IPS-18c (cell line): ENCODE measurements at regions not wholly inside any gene's neighbourhood (a gene's known extent, or its start where the extent isn't known, plus 50 kb on each side); places are given as distances from the start of the nearest gene placed in this dataset.

Source experiments
- H3K4me3 ChIP-seq: 2 replicates; pipeline ENCODE4 v1.7.0; 2013; ENCODE audit warnings: low read depth, mild to moderate bottlenecking, low read length, moderate library complexity; ENCODE audit not compliant: insufficient read depth
- H3K9me3 ChIP-seq: one replicate; pipeline ENCODE4 v1.6.1; 2013; ENCODE audit warnings: mild to moderate bottlenecking, low read length, moderate library complexity; ENCODE audit not compliant: control insufficient read depth, insufficient read depth

- H3K9me3 ChIP-seq = no peaks in the 10 kb centered on the region
- H3K4me3 ChIP-seq = no peak overlapping the region
These were observed 63.4 kb upstream of the ZNF469 start for GRCh38 chr16:88319116-88319965.

DNA sequence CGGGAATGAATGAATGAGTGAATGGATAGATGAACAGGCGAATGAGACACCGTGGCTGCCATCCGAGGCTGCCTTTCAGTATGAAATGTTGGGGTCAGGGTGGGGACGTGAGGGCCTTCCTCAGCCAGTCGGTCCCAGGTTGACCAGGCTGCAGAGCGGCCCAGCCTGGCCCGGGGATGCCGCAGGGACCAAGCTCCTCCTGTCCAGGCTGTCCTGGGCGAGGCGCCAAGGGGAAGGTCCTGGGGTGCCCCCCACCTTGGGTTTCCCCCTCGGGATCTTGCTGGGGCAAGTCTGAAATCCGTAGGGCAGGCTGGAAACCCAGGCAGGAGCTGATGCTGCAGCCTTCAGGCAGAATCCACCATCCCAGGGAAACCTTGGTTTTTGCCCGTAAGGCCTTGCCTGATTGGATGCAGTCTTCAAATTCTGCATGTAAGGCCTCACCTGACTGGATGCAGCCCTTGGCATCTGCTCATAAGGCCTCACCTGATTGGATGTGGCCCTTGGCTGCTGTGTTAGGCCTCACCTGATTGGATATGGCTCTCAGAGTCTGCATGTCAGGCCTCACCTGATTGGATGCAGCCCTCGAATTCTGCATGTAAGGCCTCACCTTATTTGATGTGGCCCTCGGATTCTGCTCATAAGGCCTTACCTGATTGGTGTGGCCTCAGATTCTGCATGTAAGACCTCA lies 61.7 kb upstream of the ZNF469 start:
- H3K9me3 ChIP-seq = no peaks in the 10 kb centered on the region
- no peak overlapping the region for H3K4me3 ChIP-seq

GRCh38 chr16:88321635-88322499 lies 60.9 kb upstream of the ZNF469 start:
- no peaks in the 10 kb centered on the region for H3K9me3 ChIP-seq
- no peak overlapping the region for H3K4me3 ChIP-seq

DNA sequence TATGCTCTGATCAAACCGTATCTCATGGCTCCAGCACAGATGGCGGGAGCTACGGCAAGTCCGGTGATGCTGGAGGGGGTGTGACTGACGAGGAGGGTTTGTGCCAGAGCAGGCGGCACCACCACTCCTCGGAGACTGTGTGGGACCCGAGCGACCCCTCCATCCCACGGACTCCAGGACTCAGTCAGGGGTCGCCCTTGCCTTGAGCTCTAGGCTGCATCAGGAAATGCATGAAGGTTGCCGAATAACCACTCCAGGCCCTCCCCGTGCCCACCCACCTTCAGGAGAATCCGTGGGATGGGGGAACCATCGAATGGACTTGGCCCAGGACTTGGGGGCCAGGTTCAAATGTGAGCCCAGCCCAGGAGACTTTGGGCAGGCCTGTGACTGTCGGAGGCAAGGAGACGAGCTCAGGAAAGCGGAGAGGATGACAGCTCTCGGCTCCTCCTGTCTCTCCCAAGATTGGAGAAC lies 60.2 kb upstream of the ZNF469 start:
- Histone ChIP-seq H3K9me3 (no peaks in the 10 kb centered on the region), H3K4me3 (no peak overlapping the region)

- Histone ChIP-seq H3K4me3 (no peak overlapping the region), H3K9me3 (no peaks in the 10 kb centered on the region)
These were observed 59.7 kb upstream of the ZNF469 start for GRCh38 chr16:88323041-88323440.

DNA sequence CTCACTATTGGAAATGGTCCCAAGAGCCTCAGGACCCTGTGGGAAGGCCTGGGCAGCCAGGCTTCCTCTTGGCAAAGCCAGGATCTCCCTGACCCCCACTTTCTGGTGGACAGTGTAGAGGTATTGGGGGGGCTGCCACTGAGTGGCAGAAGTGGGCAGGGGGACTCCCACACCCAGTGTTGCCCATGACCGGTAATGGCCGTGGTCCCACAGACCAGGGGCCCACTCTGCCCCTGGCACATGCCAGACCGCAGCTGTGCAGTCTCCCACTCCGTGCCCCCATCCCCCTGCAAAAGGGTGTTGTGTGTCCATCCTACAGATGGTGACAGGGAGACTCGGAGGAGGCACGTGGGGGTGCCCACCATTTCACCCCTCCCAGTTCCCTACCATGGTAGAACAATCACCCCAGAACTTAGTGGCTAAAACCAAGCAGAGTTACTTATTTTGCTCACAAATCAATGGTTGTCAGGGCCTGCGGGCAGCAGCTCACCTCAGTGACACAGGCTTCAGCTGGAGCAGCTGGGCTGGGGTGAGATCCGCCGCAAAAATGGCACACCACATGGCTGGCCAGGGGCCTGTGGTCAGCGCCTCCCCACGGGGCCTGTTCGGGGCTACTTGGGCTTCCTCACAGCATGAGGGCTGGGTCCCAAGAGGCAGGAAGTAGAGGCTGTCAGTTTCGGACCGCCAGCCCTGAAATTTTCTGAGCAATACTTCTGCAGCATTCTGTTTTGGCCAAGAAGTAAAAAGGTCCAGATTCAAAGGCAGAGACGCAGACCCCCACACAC lies 59.0 kb upstream of the ZNF469 start:
- no peak overlapping the region for H3K4me3 ChIP-seq

GRCh38 chr16:88325087-88325750 lies 57.5 kb upstream of the ZNF469 start:
- Histone ChIP-seq H3K4me3 (no peak overlapping the region), H3K9me3 (no peaks in the 10 kb centered on the region)

More for the DNA sequence above, 59.0 kb upstream of the ZNF469 start:
- no peaks in the 10 kb centered on the region for H3K9me3 ChIP-seq

DNA sequence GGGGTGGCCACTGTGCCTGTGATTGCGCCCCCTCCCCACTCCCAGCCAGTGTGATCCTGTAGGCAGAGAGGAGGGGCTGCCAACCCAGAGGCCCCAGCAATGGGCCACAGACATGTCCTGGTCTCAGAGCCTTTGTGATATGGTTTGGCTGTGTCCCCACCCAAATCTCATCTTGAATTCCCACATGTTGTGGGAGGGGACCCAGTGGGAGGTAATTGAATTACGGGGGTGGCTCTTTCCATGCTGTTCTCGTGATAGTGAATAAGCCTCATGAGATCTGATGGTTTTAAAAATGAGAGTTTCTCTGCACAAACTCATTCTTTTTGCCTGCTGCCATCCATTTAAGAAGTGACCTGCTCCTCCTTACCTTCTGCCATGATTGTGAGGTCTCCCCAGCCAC lies 56.8 kb upstream of the ZNF469 start:
- H3K4me3 ChIP-seq = no peak overlapping the region
- H3K9me3 ChIP-seq = no peaks in the 10 kb centered on the region

GRCh38 chr16:88326611-88327485 lies 55.9 kb upstream of the ZNF469 start:
- peaks cover 2% of the 10 kb centered on the region for H3K9me3 ChIP-seq
- H3K4me3 ChIP-seq = no peak overlapping the region

DNA sequence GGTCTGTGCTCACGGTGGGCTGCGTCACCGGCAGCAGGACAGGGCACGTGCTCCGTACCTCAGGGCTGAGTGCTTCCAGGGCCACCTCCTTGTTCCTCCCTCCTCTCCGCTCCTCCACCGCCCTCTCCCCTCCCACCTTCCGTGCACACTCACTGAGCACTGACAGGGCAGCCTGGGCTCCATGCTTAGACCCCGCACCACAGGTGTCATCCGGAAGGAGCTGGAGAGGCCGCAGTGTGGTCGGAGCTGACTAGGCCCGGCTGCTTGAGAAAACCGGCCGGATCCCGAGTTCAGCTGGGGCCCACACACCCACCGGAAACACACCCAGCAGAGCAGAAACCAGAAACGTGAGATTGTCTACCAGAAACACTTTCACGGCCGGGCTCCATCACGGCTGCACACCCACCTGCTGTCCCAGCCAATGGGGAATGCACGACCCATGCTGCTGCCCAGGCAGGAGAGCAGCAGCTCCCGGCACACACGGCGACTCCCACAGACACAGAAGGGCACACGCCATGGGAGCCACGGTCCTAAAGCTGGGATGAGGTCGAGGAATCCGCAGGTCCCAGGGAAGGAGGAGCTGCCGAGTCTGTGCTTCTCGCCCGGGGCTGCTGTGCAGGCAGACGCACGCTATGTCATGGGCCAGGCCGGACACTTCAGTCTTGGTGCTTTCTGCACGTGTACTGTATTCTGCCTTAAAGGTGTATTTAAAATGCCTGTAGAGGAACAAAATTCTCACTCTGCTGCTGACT lies 55.0 kb upstream of the ZNF469 start:
- Histone ChIP-seq H3K4me3 (no peak overlapping the region), H3K9me3 (peaks cover 2% of the 10 kb centered on the region)

DNA sequence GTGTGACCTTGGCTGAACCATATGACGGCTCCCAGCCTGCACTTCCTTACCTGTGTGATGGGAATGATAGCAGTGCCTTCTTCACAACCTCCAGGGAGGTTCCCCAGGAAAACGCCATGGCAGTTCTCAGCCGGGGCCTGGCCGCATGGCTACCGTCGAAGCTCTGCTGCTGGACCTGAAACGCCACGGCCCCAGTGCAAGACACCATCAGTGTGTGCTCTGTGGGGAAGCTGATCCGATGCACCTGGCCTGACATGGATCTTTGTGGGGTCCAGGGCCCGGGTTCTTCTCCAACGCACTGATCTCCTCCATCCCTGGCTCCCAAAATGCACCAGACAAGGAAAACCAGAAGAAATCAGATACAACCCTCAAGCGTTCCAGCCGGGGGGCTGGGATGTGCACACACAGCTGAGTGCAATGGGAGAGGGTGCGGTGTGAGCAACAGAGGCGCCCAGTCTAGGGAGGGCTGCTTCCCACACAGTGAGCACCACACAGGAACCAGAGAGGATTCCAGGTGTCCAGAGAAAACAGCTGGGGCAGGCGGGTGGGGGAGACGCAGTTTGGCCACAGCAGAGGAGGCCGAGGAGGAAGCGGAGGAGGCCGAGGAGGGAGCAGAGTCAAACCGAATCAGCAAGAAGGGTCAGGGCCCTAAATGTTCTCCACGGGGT lies 54.3 kb upstream of the ZNF469 start:
- peaks cover 2% of the 10 kb centered on the region for H3K9me3 ChIP-seq
- no peak overlapping the region for H3K4me3 ChIP-seq

- no peak overlapping the region for H3K4me3 ChIP-seq
- peaks cover 2% of the 10 kb centered on the region for H3K9me3 ChIP-seq
These were observed 52.7 kb upstream of the ZNF469 start for GRCh38 chr16:88329726-88330700.

DNA sequence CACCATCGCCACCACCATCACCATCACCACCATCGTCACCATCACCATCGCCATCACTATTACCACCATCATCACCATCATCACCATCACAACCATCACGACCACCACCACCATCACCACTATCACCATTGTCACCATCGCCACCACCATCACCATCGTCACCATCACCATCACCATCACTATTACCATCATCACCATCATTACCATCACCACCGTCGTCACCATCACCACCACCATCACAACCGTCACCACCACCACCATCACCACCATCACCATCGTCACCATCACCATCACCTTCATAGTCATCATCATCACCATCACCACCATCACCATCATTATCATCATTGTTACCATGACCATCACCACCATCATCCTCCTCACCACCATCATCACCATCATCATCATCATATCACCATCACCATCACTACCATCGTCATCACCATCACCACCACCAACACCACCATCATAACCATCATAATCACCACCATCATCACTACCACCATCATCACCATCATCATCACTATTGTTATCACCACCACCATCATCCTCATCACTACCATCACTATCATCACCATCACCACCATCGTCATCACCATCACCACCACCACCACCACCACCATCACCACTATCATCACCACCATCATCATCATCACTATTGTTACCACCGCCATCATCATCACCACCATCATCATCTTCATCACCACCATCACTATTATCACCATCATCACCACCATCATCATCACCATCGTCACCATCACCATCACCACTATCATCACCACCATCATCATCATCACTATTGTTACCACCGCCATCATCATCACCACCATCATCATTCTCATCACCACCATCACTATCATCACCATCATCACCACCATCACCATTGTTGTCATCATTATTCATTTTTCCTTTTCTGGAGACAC lies 51.5 kb upstream of the ZNF469 start:
- Histone ChIP-seq H3K4me3 (no peak overlapping the region), H3K9me3 (peaks cover 2% of the 10 kb centered on the region)
